CD4-positive, alpha-beta T cell (primary cell): ENCODE measurements at regions not wholly inside any gene's neighbourhood (a gene's known extent, or its start where the extent isn't known, plus 50 kb on each side); places are given as distances from the start of the nearest gene placed in this dataset.

Experiments
- ATAC-seq: fragments of 200-7000 bp; cut with Tn5 transposase; one replicate; pipeline ENCODE4 v1.10.0; 2022; ENCODE audit warnings: mild to moderate bottlenecking; ENCODE audit not compliant: poor library complexity
- CTCF ChIA-PET: fragments of 350-600 bp; sonication (Branson Sonifier 250); formaldehyde crosslinking; loops from one replicate; lab custom pipeline; 2021; ENCODE audit warnings: antibody characterized with exemption, inconsistent platforms; lab: Charles Lee
- POLR2A ChIA-PET: fragments of 350-600 bp; sonication (Branson Sonifier 250); formaldehyde crosslinking; loops from one replicate; lab custom pipeline; 2021; ENCODE audit warnings: antibody characterized with exemption, inconsistent platforms; lab: Charles Lee
- DNase-seq, 14 experiments: peaks; one replicate each; pipeline ENCODE4 v3.0.0-alpha.2; 2013 to 2020; ENCODE audit warnings: mixed read lengths in 2 of 14
- H3K27ac ChIP-seq, 2 donors: one replicate each; pipeline versions ENCODE4 v1.5.1 to v1.7.0; 2013; ENCODE audit warnings: low read length in 2 of 2, low read depth in 1 of 2, mild to moderate bottlenecking in 1 of 2
- H3K27me3 ChIP-seq, 2 experiments: 1 replicate in 1 of 2; 2 replicates in 1 of 2; pipeline versions ENCODE4 v1.6.1 to v1.7.0; 2013; ENCODE audit warnings: low read length in 2 of 2, control low read depth in 1 of 2, mild to moderate bottlenecking in 1 of 2, moderate library complexity in 1 of 2; ENCODE audit not compliant: insufficient read depth in 2 of 2, control insufficient read depth in 1 of 2
- H3K36me3 ChIP-seq: one replicate; pipeline ENCODE4 v1.6.1; 2013; ENCODE audit warnings: low read length, control low read depth; ENCODE audit not compliant: insufficient read depth
- H3K4me1 ChIP-seq: one replicate; pipeline ENCODE4 v1.6.1; 2013; ENCODE audit warnings: low read length, control low read depth; ENCODE audit not compliant: insufficient read depth
- H3K4me3 ChIP-seq: one replicate; pipeline ENCODE4 v1.5.1; 2013; ENCODE audit warnings: mild to moderate bottlenecking, low read length, moderate library complexity
- H3K9me3 ChIP-seq, 2 experiments: 1 replicate in 1 of 2; 2 replicates in 1 of 2; pipeline versions ENCODE4 v1.6.1 to v1.7.0; 2013; ENCODE audit warnings: low read length in 2 of 2, mild to moderate bottlenecking in 2 of 2, control low read depth in 1 of 2, moderate library complexity in 1 of 2; ENCODE audit not compliant: control insufficient read depth in 1 of 2, insufficient read depth in 1 of 2
- H3K27ac Mint-ChIP-seq: one replicate; pipeline ENCODE4 v1.8.0; 2020; ENCODE audit warnings: mixed read lengths
- H3K27me3 Mint-ChIP-seq: one replicate; pipeline ENCODE4 v1.8.0; 2021; ENCODE audit warnings: mixed read lengths
- H3K36me3 Mint-ChIP-seq: one replicate; pipeline ENCODE4 v1.8.0; 2021; ENCODE audit warnings: low read depth, mixed read lengths
- H3K4me1 Mint-ChIP-seq: one replicate; pipeline ENCODE4 v1.8.0; 2021; ENCODE audit warnings: low read depth, mixed read lengths
- H3K4me3 Mint-ChIP-seq: one replicate; pipeline ENCODE4 v1.8.0; 2020; ENCODE audit warnings: mild to moderate bottlenecking, mixed read lengths
- H3K9me3 Mint-ChIP-seq: one replicate; pipeline ENCODE4 v1.8.0; 2020; ENCODE audit warnings: mixed read lengths
- CTCF ChIP-seq: fragments of 200-600 bp; IDR thresholded peaks from one replicate; pipeline ENCODE4 v1.8.0; 2022; ENCODE audit warnings: antibody characterized with exemption, mild to moderate bottlenecking
- intact Hi-C, 2 experiments: fragments of 100-400 bp; cut with DNase I in 1 of 2; cut with micrococcal nuclease in 1 of 2; formaldehyde crosslinking; loops; one replicate each; pipeline versions ENCODE4 v1.15.1 to v1.9.0; 2023 to 2025; cut with DNase I, micrococcal nuclease

DNA sequence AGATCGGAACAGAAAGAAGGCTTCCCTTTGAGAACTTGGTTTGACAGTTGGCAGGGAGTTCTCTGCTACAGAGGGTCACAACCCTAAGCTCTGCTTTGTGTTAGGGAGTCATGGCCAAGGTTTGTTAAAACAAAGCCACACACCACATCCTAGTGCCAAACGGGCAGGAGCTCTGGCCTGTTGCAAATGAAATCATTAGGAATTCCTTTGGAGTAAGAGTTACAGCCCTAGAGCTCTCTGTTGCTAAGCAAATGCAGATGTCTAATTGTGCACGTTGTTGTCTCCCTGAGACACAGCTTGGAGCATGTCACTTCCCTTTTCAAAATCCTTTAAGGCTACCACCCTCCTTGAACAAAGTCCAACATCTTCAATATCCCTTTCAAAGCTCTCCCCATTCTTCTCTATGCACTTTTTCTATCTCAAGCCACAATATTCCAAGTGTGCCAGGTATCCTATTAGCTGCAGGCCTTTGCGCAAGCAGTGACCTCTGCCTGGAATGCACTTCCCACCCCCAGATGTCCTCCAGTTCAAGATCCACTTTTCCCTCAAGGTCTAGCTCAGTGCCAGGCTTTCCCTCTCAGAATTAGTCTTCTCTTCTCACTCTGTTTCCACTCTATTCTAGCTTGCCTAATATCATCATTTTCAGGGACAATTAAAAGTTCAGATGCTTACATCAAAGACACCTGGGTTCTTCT is 253.7 kb upstream of the POU2AF2 start:
- H3K27ac ChIP-seq, result no peak overlapping the region
- CTCF ChIA-PET, result no interaction called here
- Mint-ChIP-seq H3K27me3 (peaks cover 4% of the 10 kb centered on the region), H3K9me3 (peaks cover 2% of the 10 kb centered on the region), H3K27ac (no peak overlapping the region), H3K36me3 (no peaks in the 10 kb centered on the region), H3K4me1 (no peaks in the 10 kb centered on the region), H3K4me3 (no peak overlapping the region)
- intact Hi-C loops, result no loop called here
- TF ChIP-seq CTCF, result no peak
- no peak overlapping the region for H3K4me3 ChIP-seq
- ATAC-seq (no peak), DNase-seq (no peak)
- no peaks in the 10 kb centered on the region for H3K36me3 ChIP-seq
- no peaks in the 10 kb centered on the region for H3K4me1 ChIP-seq
- no peaks in the 10 kb centered on the region for H3K27me3 ChIP-seq
- POLR2A ChIA-PET, result no interaction called here
- H3K9me3 ChIP-seq, result no peaks in the 10 kb centered on the region

- ChIA-PET CTCF (no interaction called here), POLR2A (no interaction called here)
- Histone ChIP-seq H3K4me3 (no peak overlapping the region), H3K4me1 (no peaks in the 10 kb centered on the region), H3K27ac (no peak overlapping the region), H3K9me3 (no peaks in the 10 kb centered on the region), H3K27me3 (no peaks in the 10 kb centered on the region), H3K36me3 (no peaks in the 10 kb centered on the region)
- intact Hi-C loops, result no loop called here
- H3K9me3 Mint-ChIP-seq, result peaks cover 2% of the 10 kb centered on the region
- no peak for TF ChIP-seq CTCF
- H3K4me1 Mint-ChIP-seq, result no peaks in the 10 kb centered on the region
- H3K27me3 Mint-ChIP-seq, result peaks cover 4% of the 10 kb centered on the region
- H3K4me3 Mint-ChIP-seq, result no peak overlapping the region
- ATAC-seq, result no peak
- H3K27ac Mint-ChIP-seq, result no peak overlapping the region
- no peaks in the 10 kb centered on the region for H3K36me3 Mint-ChIP-seq
- no peak for DNase-seq
These were observed 255.2 kb upstream of the POU2AF2 start for GRCh38 chr11:110990311-110990710.

DNA sequence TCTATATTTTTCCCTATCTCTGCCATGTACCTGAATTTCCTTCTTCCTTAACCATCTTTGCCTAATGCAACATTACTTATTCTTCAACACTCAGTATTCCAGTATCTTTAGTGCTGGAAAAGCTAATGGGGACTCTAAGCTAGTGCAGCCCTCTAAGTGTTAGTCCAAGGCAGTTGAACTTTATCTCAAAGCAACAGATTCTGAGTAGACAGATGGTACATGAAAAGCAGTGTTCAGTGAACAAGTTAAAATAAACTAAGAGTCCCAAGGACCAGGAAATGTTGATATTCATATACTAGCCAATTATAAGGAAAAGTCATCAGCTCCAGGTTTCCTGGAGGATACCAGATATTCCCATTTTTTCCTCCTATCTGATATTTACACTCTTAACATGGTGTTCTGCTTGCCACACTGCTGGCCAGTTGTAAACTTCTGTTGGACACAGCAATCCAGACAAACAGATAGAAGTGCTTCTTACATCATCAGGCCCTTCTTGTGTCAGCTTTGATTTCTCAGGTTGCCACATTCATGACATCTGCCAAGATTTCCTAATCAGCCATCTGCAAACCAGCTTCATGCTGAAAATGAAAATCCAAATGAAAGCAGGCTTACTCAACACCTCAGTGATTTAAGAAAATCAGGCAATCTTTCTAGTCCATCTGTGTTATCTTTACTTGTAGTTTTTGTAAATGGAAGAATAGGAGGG is 255.9 kb upstream of the POU2AF2 start:
- CTCF ChIA-PET, result no interaction called here
- H3K4me1 ChIP-seq, result no peaks in the 10 kb centered on the region
- TF ChIP-seq CTCF, result no peak
- H3K27me3 ChIP-seq, result no peaks in the 10 kb centered on the region
- intact Hi-C loops, result no loop called here
- ATAC-seq (no peak), DNase-seq (peak in 2 of 14 experiments; percentile 17 to 33)
- POLR2A ChIA-PET, result no interaction called here
- H3K4me3 ChIP-seq, result no peak overlapping the region
- no peaks in the 10 kb centered on the region for H3K36me3 Mint-ChIP-seq
- H3K4me3 Mint-ChIP-seq, result no peak overlapping the region
- H3K27ac Mint-ChIP-seq, result no peak overlapping the region
- peaks cover 2% of the 10 kb centered on the region for H3K9me3 Mint-ChIP-seq
- no peaks in the 10 kb centered on the region for H3K4me1 Mint-ChIP-seq
- no peaks in the 10 kb centered on the region for H3K36me3 ChIP-seq
- H3K27me3 Mint-ChIP-seq, result peaks cover 4% of the 10 kb centered on the region
- no peak overlapping the region for H3K27ac ChIP-seq
- no peaks in the 10 kb centered on the region for H3K9me3 ChIP-seq
